NCI-H748 (cell line): ENCODE measurements at regions not wholly inside any gene's neighbourhood (a gene's known extent, or its start where the extent isn't known, plus 50 kb on each side); places are given as distances from the start of the nearest gene placed in this dataset.

Source experiments
- DNase-seq: peaks from one replicate; lab custom pipeline; 2025; ENCODE audit not compliant: unreplicated experiment; lab: John Stamatoyannopoulos, UW

DNA sequence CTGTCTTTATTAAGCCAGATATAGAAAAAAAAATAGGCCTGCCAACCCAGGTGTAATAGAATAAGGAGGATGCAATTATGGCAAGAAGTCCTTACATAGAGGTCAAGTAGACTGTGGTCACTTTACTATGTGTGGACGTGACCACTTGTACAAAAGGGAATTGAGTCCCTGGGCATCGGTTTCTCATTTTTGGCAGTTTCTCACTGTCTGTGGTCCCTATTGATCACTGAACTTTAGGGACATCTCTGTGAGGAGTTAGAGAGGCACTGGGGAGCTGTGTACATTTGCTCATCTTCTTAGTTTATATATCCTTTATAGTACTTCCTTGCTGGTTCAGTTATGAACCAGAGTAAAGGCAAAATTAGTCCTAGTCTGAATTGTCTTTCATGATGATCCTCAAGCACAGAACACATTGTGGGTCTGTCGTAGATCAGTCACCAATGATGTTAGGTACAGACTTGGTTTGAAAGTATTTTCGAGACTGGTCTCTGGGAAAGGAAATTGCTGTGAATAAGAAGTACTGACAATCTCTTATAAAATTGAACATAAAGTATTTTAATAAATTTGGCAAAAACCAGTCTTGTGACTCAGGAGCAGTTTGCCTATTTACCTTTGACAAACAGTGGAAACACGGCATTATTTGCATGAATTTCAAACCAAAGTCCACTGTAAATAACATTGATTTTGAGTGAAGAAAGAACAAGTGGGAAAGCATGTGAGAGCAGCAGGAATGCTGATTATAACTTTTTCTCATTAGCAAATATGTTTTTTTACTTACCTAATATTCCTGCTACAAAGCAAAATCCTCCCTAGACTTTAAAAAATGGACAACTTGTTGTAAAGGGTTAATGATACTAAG is 218.9 kb upstream of the DPH6 start:
- DNase-seq: no peak

GRCh38 chr15:35768949-35769348 is 223.0 kb upstream of the DPH6 start:
- no peak for DNase-seq

- no peak for DNase-seq
These were observed 223.7 kb upstream of the DPH6 start for GRCh38 chr15:35769656-35770055.

- DNase-seq: no peak
These were observed 225.9 kb upstream of the DPH6 start for GRCh38 chr15:35771746-35772442.

DNA sequence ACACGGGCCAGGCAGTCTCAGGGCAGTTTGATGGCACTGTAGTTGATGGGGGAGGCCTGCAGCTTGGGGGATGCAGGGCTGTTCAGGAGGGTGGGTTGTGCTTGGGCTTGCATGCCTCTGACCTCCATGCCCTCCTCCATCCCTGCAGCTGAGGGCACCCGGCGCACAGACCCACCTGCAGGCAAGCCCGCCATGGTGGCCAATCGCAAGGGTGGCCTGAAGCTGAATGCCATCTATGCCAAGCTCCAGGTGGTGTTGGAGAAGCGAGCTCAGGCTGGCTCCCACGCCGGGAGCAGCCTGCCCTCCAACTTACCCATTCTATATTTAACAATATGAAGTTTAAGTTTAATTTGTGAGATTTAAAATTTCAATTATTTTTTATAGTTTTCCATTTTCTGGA is 228.7 kb upstream of the DPH6 start:
- no peak for DNase-seq

GRCh38 chr15:35775471-35775870 is 229.5 kb upstream of the DPH6 start:
- DNase-seq: no peak

- no peak for DNase-seq
These were observed 231.1 kb upstream of the DPH6 start for GRCh38 chr15:35777061-35777460.

DNA sequence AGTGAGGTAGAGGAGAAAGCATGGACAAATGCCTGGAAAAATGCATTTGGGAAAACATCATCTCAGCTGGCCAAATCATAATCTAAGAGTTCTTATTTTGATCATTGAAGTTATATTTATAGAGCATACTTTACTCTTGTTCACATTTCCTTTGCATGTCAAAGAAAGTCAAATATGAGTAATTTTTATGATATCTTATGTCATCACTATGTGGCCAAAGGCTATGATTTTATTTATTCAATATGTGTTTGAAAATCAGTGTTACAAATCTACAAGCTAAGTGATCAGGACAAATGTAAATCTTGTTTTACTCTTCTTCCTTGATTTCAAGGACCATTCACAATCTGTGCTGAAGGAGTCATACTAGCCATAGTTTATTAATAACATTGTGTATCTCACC is 237.2 kb upstream of the DPH6 start:
- no peak for DNase-seq

- DNase-seq: peak; percentile 66
These were observed 238.8 kb upstream of the DPH6 start for GRCh38 chr15:35784745-35785144.

DNA sequence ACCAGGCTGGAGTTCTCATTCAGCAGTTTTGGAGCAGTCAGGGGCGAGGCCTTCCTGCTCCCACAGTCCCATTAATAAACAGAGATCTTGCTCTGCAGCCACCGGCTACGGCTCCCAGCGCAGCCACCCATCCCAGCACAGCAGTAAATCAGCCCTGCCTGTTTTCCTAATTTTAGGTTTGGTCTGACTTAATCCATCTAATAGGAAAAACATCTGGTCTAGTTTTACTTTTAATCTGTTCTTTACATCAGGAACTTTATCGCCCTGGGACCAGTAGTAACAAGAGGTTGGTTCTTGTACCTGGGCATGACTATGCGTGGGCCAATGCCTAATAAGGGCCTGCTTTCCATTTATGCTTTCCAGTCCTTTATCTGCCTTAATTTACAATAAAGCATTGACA is 264.0 kb upstream of the DPH6 start:
- DNase-seq: no peak

- no peak for DNase-seq
These were observed 267.6 kb upstream of the DPH6 start for GRCh38 chr15:35813573-35813972.

DNA sequence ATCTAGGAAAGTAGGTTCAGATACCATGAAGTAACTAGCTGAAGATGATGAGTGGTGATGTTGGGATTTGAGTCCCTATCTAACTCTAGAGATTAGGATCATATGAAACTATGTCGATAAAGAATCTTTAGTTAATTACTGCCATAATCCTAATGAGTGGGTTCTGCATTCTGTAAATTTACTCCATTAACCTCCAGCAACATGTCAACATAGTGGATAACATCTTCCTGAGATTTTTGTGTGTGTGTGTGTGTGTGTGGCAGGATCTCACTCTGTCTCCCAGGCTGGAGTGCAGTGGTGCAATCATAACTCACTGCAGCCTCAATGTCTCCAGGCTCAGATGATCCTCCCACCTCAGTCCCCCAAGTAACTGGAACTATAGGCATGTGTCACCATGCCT is 272.9 kb upstream of the DPH6 start:
- no peak for DNase-seq

GRCh38 chr15:35822153-35822552 is 276.2 kb upstream of the DPH6 start:
- DNase-seq: no peak

GRCh38 chr15:35827141-35827540 is 281.2 kb upstream of the DPH6 start:
- no peak for DNase-seq

DNA sequence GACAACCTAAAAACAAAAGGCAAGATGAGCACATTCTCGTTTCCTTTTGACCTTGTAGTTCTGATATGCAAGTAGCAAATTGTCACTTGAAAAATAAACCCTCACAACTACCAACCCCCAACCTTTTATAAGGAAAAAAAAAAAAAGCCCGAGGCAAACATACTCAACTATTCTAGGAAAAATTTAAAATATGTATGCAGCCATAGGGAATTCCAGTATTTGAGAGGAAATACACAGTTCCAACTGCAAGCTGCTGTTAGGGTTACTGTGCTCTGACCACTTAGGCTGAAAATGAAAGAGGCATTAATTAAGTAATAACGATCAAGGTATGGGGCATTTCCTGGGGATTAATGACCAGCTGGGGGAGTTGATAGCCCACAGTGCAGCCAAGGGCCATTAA is 281.9 kb upstream of the DPH6 start:
- no peak for DNase-seq

- DNase-seq: no peak
These were observed 287.6 kb upstream of the DPH6 start for GRCh38 chr15:35833581-35833980.

DNA sequence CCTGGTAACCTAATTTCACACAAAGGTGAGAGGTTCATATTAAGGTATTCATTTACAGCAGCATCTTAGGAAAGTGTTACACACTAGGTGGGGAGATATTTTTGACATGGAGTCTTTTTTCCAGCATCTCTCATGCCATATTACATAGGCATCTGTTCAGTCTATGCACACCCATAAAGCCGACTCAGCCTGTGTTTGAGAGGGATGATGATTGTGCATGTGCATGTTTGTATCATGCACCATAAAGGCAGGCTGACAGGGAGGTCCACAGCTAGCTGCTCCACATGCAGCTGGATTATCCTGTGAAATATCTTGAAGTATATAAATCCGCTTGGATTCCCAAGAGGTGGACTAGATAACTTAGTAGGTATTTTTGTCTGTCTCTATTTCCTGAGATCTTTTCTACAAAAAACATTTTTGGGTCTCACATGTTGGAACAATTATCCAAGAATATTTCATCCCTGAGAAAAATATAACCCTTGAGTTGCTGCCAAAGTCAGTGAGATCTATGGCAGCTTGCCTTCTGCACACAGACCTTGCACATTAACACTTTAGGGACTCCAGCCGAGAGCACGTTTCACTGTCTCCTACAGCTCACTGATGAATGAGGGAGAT is 288.4 kb upstream of the DPH6 start:
- no peak for DNase-seq

DNA sequence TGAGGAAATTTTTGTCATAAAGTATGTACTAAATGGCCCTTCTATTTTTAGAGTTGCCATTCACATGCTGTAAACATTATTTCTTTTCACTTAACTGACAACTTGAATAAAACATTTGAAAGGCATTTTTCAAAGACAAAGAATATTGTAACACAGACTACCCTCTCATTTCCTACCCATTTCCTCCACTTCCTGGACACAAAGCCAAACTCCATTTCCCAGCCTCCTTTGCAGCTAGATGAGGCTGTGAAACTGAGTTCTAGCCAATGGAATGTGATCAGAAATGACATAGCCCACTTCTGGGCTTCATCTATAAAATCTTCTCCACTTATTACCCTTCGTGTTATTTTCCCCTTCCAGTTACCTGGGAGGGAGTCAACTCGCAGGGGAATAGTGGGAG is 288.9 kb upstream of the DPH6 start:
- no peak for DNase-seq

DNA sequence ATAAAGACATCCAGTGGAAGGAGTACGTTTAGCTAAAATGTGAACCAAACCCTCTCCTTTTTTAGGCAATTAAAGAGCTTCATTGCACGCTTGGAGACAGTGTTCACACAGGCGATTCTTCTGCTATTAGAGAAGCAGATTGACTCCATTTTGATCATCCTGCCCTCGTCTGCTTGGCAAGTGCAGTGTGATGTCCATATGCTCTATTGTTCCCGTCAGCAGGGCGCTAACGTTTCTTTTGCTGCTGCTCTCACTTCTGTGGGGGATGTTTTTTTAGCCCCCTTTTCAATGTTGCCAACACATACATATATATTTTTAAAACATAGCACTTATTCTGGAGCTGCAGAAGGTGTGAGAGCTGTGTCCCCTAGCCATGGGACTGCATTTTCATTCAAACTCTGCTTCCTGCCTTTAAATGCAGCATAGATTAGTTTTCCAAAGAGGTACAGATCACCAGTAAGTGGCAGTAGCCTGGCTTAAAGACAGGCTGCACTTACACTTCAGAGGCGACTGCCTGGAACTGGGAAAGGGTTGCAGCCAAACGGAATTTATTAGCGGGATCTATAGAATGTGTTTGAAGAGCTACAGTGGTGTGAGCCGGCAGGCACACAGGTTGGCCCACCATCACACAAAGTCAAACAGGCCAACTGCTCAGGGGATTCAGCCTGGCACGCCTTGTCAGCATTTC is 292.6 kb upstream of the DPH6 start:
- no peak for DNase-seq

GRCh38 chr15:35842631-35843030 is 296.7 kb upstream of the DPH6 start:
- no peak for DNase-seq

- DNase-seq: no peak
These were observed 297.5 kb upstream of the DPH6 start for GRCh38 chr15:35843498-35843897.

- DNase-seq: no peak
These were observed 304.3 kb upstream of the DPH6 start for GRCh38 chr15:35850284-35850683.
